ENCODE measurements at regions not wholly inside any gene's neighbourhood (a gene's known extent, or its start where the extent isn't known, plus 50 kb on each side); places are given as distances from the start of the nearest gene placed in this dataset.
"Not testable (repeated sequence)": the region's sequence is repeated elsewhere in the genome, so short reads cannot be mapped to it uniquely, and the experiment has no call there.

- no peak for TF ChIP-seq CTCF (IDR thresholded peaks at IDR 0.05)
- no peak for TF ChIP-seq ZFX (IDR thresholded peaks at IDR 0.05; ENCODE audit: borderline replicate concordance)
- no peak overlapping the region for H3K27ac ChIP-seq
Observed at GRCh38 chr3:145294572-145294971, 866.4 kb downstream of the PLOD2 start.

GRCh38 chr3:145307272-145307671 is 853.7 kb downstream of the PLOD2 start:
- TF ChIP-seq ZFX (IDR thresholded peaks at IDR 0.05; ENCODE audit: borderline replicate concordance) (no peak), CTCF (IDR thresholded peaks at IDR 0.05) (no peak)
- H3K27ac ChIP-seq, result no peak overlapping the region

- H3K27ac ChIP-seq, result no peak overlapping the region
- TF ChIP-seq ZFX (IDR thresholded peaks at IDR 0.05; ENCODE audit: borderline replicate concordance) (no peak), CTCF (IDR thresholded peaks at IDR 0.05) (no peak)
Observed at GRCh38 chr3:145313751-145314150, 847.2 kb downstream of the PLOD2 start.

GRCh38 chr3:145316253-145316652 is 844.7 kb downstream of the PLOD2 start:
- H3K27ac ChIP-seq, result not testable (repeated sequence)

- TF ChIP-seq CTCF (IDR thresholded peaks at IDR 0.05) (no peak), ZFX (IDR thresholded peaks at IDR 0.05; ENCODE audit: borderline replicate concordance) (no peak)
- H3K27ac ChIP-seq, result no peak overlapping the region
Observed at GRCh38 chr3:145326666-145327065, 834.3 kb downstream of the PLOD2 start.

GRCh38 chr3:145333427-145333826 is 827.6 kb downstream of the PLOD2 start:
- not testable (repeated sequence) for H3K27ac ChIP-seq

GRCh38 chr3:145333931-145334330 is 827.1 kb downstream of the PLOD2 start:
- H3K27ac ChIP-seq, result no peak overlapping the region
- TF ChIP-seq ZFX (IDR thresholded peaks at IDR 0.05; ENCODE audit: borderline replicate concordance) (no peak), CTCF (IDR thresholded peaks at IDR 0.05) (no peak)

GRCh38 chr3:145355206-145355605 is 805.8 kb downstream of the PLOD2 start:
- no peak overlapping the region for H3K27ac ChIP-seq
- TF ChIP-seq ZFX (IDR thresholded peaks at IDR 0.05; ENCODE audit: borderline replicate concordance) (no peak), CTCF (IDR thresholded peaks at IDR 0.05) (no peak)

Measured in 22Rv1 (cell line).